ENCODE measurements at regions not wholly inside any gene's neighbourhood (a gene's known extent, or its start where the extent isn't known, plus 50 kb on each side); places are given as distances from the start of the nearest gene placed in this dataset.

DNA sequence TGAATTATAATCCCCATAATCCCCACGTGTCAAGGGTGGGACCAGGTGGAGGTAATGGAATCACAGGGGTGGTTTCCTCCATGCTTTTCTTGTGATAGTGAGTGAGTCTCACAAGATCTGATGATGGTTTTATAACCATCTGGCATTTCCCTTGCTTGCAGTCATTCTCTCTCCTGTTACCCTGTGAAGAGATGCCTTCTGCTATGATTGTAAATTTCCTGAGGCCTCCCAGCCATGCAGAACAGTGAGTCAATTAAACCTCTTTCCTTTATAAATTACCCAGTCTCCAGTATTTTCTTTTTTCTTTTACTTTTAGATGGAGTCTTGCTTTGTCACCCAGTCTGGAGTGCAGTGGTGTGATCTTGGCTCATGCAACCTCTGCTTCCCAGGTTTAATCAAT is 182.7 kb upstream of the SEMA6A start:
- TF ChIP-seq, protein P1, sequence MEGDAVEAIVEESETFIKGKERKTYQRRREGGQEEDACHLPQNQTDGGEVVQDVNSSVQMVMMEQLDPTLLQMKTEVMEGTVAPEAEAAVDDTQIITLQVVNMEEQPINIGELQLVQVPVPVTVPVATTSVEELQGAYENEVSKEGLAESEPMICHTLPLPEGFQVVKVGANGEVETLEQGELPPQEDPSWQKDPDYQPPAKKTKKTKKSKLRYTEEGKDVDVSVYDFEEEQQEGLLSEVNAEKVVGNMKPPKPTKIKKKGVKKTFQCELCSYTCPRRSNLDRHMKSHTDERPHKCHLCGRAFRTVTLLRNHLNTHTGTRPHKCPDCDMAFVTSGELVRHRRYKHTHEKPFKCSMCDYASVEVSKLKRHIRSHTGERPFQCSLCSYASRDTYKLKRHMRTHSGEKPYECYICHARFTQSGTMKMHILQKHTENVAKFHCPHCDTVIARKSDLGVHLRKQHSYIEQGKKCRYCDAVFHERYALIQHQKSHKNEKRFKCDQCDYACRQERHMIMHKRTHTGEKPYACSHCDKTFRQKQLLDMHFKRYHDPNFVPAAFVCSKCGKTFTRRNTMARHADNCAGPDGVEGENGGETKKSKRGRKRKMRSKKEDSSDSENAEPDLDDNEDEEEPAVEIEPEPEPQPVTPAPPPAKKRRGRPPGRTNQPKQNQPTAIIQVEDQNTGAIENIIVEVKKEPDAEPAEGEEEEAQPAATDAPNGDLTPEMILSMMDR (conservative IDR thresholded peaks at IDR 0.05; ENCODE audit: low read depth, low read length), result no peak
- no peak overlapping the region for H3K4me3 ChIP-seq (ENCODE audit: low read depth, low read length)
- no peak for DNase-seq (ENCODE audit: low read depth)

DNA sequence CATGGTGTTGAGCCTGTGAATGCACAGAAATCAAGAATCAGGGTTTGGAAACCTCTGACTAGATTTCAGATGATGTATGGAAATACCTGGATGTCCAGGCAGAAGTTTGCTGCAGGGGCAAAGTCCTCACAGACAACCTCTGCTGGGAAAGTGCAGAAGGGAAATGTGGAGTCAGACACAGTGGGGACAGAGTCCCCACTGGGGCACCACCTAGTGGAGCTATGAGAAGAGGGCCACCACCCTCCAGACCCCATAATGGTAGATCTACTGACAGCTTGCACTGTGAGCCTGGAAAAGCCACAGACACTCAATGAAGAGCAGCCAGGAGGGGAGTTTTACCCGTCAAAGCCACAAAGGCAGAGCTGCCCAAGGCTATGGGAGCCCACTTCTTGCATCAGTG is 181.9 kb upstream of the SEMA6A start:
- no peak overlapping the region for H3K4me3 ChIP-seq (ENCODE audit: low read depth, low read length)
- DNase-seq (ENCODE audit: low read depth), result no peak
- TF ChIP-seq, protein P1 (conservative IDR thresholded peaks at IDR 0.05; ENCODE audit: low read depth, low read length), result no peak

DNA sequence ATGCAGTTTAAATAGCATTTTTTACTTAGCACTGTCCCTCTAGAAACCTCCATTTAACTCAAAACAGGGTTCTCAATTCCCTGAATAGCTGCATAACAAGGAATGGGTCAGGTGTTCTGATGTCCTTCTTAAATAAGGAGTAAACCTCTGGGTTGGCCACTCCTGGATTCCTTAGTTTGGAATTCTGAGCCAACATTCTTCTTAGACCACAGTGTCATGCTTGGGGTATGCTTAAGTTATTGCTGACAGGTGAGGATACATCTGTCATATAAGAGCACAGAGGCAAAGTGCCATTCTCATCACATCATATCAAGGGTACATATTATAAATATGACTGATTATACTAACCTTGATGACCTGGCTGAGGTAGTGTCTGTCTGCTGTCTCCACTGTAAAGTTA is 179.9 kb upstream of the SEMA6A start:
- TF ChIP-seq, protein P1 (conservative IDR thresholded peaks at IDR 0.05; ENCODE audit: low read depth, low read length), result no peak
- DNase-seq (ENCODE audit: low read depth), result no peak

DNA sequence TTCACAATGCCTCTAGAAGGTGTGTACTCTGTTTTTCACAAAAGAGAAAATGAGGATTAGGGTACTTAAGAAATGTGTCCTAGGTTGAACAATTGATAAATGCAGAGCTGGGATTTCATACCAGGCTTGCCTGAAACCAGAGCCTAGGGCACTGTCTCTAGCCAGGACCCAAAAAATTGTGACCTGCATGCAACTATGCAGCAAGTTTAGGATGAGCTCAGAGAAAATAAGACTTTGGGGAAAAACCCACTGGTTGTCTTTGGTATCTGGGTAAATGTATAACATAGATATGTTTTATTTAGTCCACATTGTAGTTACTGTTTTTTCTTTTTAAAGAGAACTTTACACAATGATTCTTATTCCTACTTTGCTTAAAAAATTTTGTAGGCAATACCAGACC is 177.1 kb upstream of the SEMA6A start:
- H3K4me3 ChIP-seq (ENCODE audit: low read depth, low read length), result no peak overlapping the region
- TF ChIP-seq, protein P1 (conservative IDR thresholded peaks at IDR 0.05; ENCODE audit: low read depth, low read length), result no peak
- DNase-seq (ENCODE audit: low read depth), result no peak

More for the DNA sequence above, 179.9 kb upstream of the SEMA6A start:
- no peak overlapping the region for H3K4me3 ChIP-seq (ENCODE audit: low read depth, low read length)

DNA sequence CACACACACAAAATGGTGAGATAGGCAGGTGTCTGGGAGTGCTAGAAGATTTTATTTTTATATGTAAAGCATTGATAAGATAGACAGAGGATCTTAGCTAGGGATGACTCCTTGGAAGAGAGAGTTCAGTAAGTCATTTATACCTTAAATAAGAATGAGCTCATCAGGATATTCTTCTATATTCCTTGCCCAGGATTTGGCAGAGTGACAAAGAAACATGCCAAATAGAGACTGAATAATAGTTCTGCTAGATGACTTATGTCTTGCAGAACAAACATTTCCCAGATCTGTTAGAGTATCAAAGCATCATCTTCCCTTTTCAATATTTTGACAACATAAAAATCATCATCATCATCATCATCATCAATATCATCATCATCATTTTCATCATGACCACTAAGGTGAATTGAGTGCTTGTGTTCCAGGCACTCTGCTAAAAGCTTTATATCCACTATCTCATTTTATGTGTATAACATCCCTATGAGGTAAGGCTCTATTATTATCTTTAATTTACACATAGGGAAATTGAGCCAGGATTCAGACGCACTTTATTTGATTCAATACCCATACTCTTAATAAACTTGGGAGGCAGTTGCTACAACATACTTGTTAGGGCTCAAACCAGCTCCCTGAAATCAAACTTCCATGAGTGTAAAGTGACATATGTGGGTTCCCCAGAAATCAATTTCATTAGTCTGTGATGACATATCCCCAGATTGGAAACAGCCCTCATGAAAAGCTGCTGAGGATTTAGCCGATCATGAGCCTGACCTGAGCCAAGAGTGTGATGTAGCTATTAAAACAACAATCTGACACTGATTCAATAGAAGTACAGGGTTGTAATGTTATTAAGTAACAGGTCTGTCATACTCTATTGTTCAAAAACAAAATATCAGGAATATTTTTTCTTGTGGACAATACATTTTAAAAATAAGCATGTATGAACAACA is 176.3 kb upstream of the SEMA6A start:
- TF ChIP-seq, protein P1 (conservative IDR thresholded peaks at IDR 0.05; ENCODE audit: low read depth, low read length), result no peak
- H3K4me3 ChIP-seq (ENCODE audit: low read depth, low read length), result no peak overlapping the region
- no peak for DNase-seq (ENCODE audit: low read depth)

DNA sequence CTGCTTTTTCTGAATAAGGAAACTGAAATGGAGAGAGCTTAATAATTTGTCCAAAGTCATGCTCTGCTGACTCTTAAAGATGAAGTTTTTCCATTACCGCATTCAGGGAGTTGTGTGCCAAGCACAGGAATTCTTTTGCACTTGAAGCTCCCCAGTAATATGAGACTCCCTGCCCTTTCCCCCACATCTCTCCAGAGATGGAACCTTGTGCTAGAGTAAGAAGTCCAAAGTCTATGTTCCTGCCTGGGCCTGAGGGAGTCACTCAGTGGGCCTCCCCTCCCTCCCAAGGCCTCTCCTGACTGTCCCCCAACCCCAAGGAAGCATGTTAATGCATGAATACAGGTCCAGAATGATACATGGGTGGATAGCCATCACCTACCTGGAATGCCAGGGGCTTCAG is 173.3 kb upstream of the SEMA6A start:
- TF ChIP-seq, protein P1 (conservative IDR thresholded peaks at IDR 0.05; ENCODE audit: low read depth, low read length), result no peak
- H3K4me3 ChIP-seq (ENCODE audit: low read depth, low read length), result no peak overlapping the region
- peak; percentile 83 for DNase-seq (ENCODE audit: low read depth)

DNA sequence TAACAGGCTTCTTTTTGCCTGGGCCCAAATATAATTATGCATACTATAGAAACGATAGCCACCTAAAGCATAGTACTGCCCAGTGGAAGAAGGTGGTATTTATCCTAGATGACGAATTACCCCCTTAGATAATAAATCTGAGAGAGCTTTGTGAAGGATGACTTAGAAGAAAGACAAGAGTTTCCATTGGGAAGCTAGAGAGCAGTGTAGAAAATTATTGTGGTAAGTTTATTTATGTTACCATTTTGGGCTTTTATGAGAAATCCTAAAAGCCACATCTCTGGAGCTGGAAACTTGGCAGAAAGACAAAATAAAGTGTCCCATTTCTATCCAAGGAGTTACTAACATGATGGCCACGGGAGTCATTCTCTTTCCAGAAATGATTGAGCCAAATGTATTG is 172.0 kb upstream of the SEMA6A start:
- TF ChIP-seq, protein P1 (conservative IDR thresholded peaks at IDR 0.05; ENCODE audit: low read depth, low read length), result no peak
- no peak overlapping the region for H3K4me3 ChIP-seq (ENCODE audit: low read depth, low read length)
- DNase-seq (ENCODE audit: low read depth), result no peak
